GM10266 (cell line): ENCODE measurements at regions not wholly inside any gene's neighbourhood (a gene's known extent, or its start where the extent isn't known, plus 50 kb on each side); places are given as distances from the start of the nearest gene placed in this dataset.

Experiments
- DNase-seq: peaks from one replicate; pipeline ENCODE4 v3.0.0; 2012; ENCODE audit errors: extremely low spot score
- CTCF ChIP-seq: IDR thresholded peaks from 2 replicates; pipeline ENCODE4 v1.5.1; 2012; ENCODE audit warnings: mild to moderate bottlenecking, low read depth; ENCODE audit not compliant: control insufficient read depth, insufficient read depth; ENCODE audit errors: missing control alignments

- DNase-seq: no peak
Observed at GRCh38 chr15:31212326-31213080, 111.0 kb upstream of the TRPM1 start.

GRCh38 chr15:31214158-31214863 lies 112.3 kb upstream of the KLF13 start:
- TF ChIP-seq CTCF: no peak
- DNase-seq: no peak

More at GRCh38 chr15:31212326-31213080, 111.0 kb upstream of the TRPM1 start:
- no peak for TF ChIP-seq CTCF

- TF ChIP-seq CTCF: peak; percentile 19
- DNase-seq: no peak
Observed at GRCh38 chr15:31214864-31215489, 111.7 kb upstream of the KLF13 start.

GRCh38 chr15:31215490-31216214 lies 111.0 kb upstream of the KLF13 start:
- TF ChIP-seq CTCF: peak; percentile 92
- DNase-seq: peak; percentile 90

GRCh38 chr15:31216215-31216911 lies 110.3 kb upstream of the KLF13 start:
- peak; percentile 84 for DNase-seq
- no peak for TF ChIP-seq CTCF

- no peak for DNase-seq
- no peak for TF ChIP-seq CTCF
Observed at GRCh38 chr15:31217067-31217466, 109.6 kb upstream of the KLF13 start.
